Heart left ventricle (tissue), 16 donors: ENCODE measurements at regions not wholly inside any gene's neighbourhood (a gene's known extent, or its start where the extent isn't known, plus 50 kb on each side); places are given as distances from the start of the nearest gene placed in this dataset.

Source experiments
- ATAC-seq, 4 donors: fragments of 200-7000 bp; cut with Tn5 transposase; one replicate each; pipeline ENCODE4 v1.9.1; 2020 to 2022; ENCODE audit warnings: moderate library complexity in 4 of 4, mild to moderate bottlenecking in 3 of 4, moderate number of reproducible peaks in 1 of 4
- DNase-seq, 5 donors: peaks; one replicate each; pipeline ENCODE4 v3.0.0-alpha.2; 2020
- H3K27ac ChIP-seq, 12 donors: fragments of 200-600 bp; sonication (generic) in 4 of 12; one replicate each; pipeline versions ENCODE4 v1.5.0 to v1.8.0; 2016 to 2022; ENCODE audit warnings: mild to moderate bottlenecking in 2 of 12
- H3K27me3 ChIP-seq, 9 donors: fragments of 200-600 bp; sonication (generic) in 2 of 9; one replicate each; pipeline versions ENCODE4 v1.5.1 to v1.8.0; 2016 to 2022; ENCODE audit warnings: mild to moderate bottlenecking in 3 of 9
- H3K36me3 ChIP-seq, 9 donors: fragments of 200-600 bp; sonication (generic) in 2 of 9; one replicate each; pipeline versions ENCODE4 v1.5.0 to v1.8.0; 2018 to 2022; ENCODE audit warnings: mild to moderate bottlenecking in 2 of 9
- H3K4me1 ChIP-seq, 12 donors: fragments of 200-600 bp; sonication (generic) in 4 of 12; one replicate each; pipeline versions ENCODE4 v1.5.0 to v1.8.0; 2016 to 2022; ENCODE audit warnings: mild to moderate bottlenecking in 3 of 12
- H3K4me3 ChIP-seq, 12 donors: fragments of 200-600 bp; sonication (generic) in 4 of 12; one replicate each; pipeline versions ENCODE4 v1.5.0 to v1.8.0; 2017 to 2022; ENCODE audit warnings: mild to moderate bottlenecking in 9 of 12, moderate library complexity in 4 of 12
- H3K9me3 ChIP-seq, 12 donors: fragments of 200-600 bp; sonication (generic) in 4 of 12; one replicate each; pipeline versions ENCODE4 v1.5.0 to v1.8.0; 2016 to 2022; ENCODE audit warnings: mild to moderate bottlenecking in 1 of 12
- POLR2A ChIP-seq, 2 donors: fragments of 450-650 bp; IDR thresholded peaks; one replicate each; pipeline ENCODE4 v1.6.1; 2017; ENCODE audit warnings: antibody characterized with exemption in 2 of 2, mild to moderate bottlenecking in 2 of 2, moderate library complexity in 2 of 2
- WGBS, 4 donors: extraction: QIAGEN DNeasy Blood & Tissue Kit in 2 of 4; methylation state at CpG; one replicate each; pipeline versions ENCODE4 v1.1.5 to v1.1.7; 2013 to 2018; 5-methylcytosine and 5-hydroxymethylcytosine counted together
- intact Hi-C, 10 donors: fragments of 100-400 bp; cut with DNase I; formaldehyde crosslinking; loops; one replicate each; pipeline versions ENCODE4 v1.11.1 to v1.14.2; 2022
- TF ChIP-seq, protein P1 (sequence below), 12 donors: fragments of 200-600 bp; sonication (generic) in 4 of 12; IDR thresholded peaks; one replicate each; pipeline versions ENCODE4 v1.5.0 to v1.8.0; 2018 to 2022; ENCODE audit warnings: antibody characterized with exemption in 12 of 12, mild to moderate bottlenecking in 5 of 12
- donor health status: ischemic (EF 13 %, LVEDD 7.1; RV severe dilation, severe dysfunction).
- donor health status: healthy with polysubstance abuse.
- donor health status: DM: no; HTN: yes; CAD: no.
- donor health status: DM: no; HTN: no; CAD: no.
- donor health status: ischemic (EF 25% LVEDD 6.9; RV normal size, moderate dysfunction).
- donor health status: ischemic (EF 25% LVEDD 5.7; RV mildly dilated, moderate dysfunction).
- donor health status: healthy.
- donor health status: DM: yes; HTN: yes; CAD: no.
- donor health status: ischemic (EF 35%, LVEDD 5.7; RV mildly dilated, moderate dysfunction).
- donor health status: nonischemic (EF 11% LVEDD 7.7; RV severe dilation, severe dysfunction).
- donor health status: DM: yes; HTN: yes; CAD: no.
- donor health status: PGD.
- donor health status: ischemic (EF 29% LVEDD 5.4; RV normal size, mild dysfunction).
- donor health status: nonischemic (EF 23%, LVEDD 6.1; RV moderate dilation, normal function).

DNA sequence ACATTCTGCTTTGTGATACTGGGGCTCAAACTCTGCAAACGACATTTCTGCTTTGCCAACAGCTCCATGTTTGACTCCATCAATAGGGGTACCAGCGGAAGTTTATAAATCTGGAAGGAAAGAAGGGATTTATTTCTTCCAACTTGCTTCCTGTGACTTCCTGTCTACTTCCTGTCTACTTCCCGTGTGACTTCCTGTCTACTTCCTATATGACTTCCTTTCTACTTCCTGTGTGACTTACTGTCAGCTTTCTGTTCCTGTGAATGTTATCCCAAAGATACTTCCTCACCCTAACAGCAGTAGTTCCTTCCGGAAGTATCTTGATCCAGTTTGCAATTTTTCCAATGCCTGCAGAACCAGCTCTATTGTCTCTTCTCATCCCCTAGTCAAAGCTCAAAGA lies 52.0 kb upstream of the MBOAT2 start:
- DNase-seq (no peak), ATAC-seq (no peak)
- intact Hi-C loops: no loop called here
- 68 to 75% (median 70%) methylated on average over 4 of the region's 4 CpGs for WGBS, 4 donors
- Histone ChIP-seq H3K9me3 (peaks cover 0 to 3% (median 0%) of the 10 kb centered on the region in 12 donors), H3K36me3 (no peaks in the 10 kb centered on the region), H3K4me1 (no peaks in the 10 kb centered on the region), H3K27ac (no peak overlapping the region), H3K4me3 (no peak overlapping the region), H3K27me3 (no peaks in the 10 kb centered on the region)
- TF ChIP-seq POLR2A (IDR thresholded peaks at IDR 0.05): no peak
- TF ChIP-seq, protein P1, sequence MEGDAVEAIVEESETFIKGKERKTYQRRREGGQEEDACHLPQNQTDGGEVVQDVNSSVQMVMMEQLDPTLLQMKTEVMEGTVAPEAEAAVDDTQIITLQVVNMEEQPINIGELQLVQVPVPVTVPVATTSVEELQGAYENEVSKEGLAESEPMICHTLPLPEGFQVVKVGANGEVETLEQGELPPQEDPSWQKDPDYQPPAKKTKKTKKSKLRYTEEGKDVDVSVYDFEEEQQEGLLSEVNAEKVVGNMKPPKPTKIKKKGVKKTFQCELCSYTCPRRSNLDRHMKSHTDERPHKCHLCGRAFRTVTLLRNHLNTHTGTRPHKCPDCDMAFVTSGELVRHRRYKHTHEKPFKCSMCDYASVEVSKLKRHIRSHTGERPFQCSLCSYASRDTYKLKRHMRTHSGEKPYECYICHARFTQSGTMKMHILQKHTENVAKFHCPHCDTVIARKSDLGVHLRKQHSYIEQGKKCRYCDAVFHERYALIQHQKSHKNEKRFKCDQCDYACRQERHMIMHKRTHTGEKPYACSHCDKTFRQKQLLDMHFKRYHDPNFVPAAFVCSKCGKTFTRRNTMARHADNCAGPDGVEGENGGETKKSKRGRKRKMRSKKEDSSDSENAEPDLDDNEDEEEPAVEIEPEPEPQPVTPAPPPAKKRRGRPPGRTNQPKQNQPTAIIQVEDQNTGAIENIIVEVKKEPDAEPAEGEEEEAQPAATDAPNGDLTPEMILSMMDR (IDR thresholded peaks at IDR 0.05): no peak

DNA sequence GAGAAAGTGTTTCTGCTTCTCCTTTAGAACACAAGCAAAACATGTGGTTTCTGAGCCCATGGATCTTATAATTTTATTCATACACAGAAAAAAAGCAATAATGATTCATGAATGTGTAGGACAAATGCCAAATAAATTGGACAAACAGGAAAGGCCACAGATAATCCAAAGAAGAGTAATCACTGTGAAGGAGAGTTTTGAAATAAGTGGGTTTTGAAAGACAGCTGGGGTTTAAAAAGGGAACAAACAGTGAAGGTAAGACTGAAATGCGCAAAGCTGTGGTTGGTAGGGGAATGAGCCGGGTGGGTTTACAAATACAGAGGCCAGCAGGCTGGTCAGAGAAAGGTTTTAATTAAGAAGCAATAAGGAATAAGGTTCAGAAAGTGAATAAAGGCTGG lies 50.0 kb upstream of the MBOAT2 start:
- intact Hi-C loops: no loop called here
- H3K4me1 ChIP-seq: no peaks in the 10 kb centered on the region
- TF ChIP-seq, protein P1 (IDR thresholded peaks at IDR 0.05): no peak
- no peak overlapping the region for H3K4me3 ChIP-seq
- ATAC-seq (no peak), DNase-seq (no peak)
- no peaks in the 10 kb centered on the region for H3K27me3 ChIP-seq
- H3K9me3 ChIP-seq: peaks cover 0 to 3% (median 0%) of the 10 kb centered on the region in 12 donors
- no peaks in the 10 kb centered on the region for H3K36me3 ChIP-seq
- H3K27ac ChIP-seq: no peak overlapping the region
- WGBS, 4 donors: 88 to 94% (median 92%) methylated on average over 2 of the region's 2 CpGs
